ENCODE measurements at regions not wholly inside any gene's neighbourhood (a gene's known extent, or its start where the extent isn't known, plus 50 kb on each side); places are given as distances from the start of the nearest gene placed in this dataset.

DNA sequence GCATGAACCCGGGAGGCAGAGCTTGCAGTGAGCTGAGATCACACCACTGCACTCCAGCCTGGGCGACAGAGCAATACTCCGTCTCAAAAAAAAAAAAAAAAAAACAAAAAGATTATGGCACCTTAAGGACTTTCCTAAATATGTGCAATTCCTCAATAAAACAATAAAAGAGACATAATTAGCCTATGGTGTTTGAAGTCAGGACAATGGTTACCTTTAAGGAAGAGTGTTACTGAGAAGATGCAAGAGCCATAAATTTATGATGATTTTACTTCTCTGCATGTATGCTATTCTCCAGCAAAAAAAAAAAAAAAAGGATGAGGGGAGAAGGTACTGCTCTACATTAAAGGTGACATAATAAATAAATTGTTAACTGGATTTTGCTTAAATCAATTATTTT lies 208.2 kb upstream of the STK17B start:
- ATAC-seq (no peak), DNase-seq (no peak)
- 92 to 100% methylated on average over 3 of the region's 3 CpGs for WGBS, 2 donors
- Histone ChIP-seq H3K27ac (peak overlapping the region in 2 of 10 donors; percentile 16 to 41), H3K4me1 (peaks cover 0 to 34% (median 21%) of the 10 kb centered on the region in 9 donors), H3K9me3 (no peaks in the 10 kb centered on the region), H3K4me3 (no peak overlapping the region), H3K27me3 (no peaks in the 10 kb centered on the region), H3K36me3 (no peaks in the 10 kb centered on the region)
- intact Hi-C loops (cut with DNase I): no loop called here
- TF ChIP-seq, protein P1, sequence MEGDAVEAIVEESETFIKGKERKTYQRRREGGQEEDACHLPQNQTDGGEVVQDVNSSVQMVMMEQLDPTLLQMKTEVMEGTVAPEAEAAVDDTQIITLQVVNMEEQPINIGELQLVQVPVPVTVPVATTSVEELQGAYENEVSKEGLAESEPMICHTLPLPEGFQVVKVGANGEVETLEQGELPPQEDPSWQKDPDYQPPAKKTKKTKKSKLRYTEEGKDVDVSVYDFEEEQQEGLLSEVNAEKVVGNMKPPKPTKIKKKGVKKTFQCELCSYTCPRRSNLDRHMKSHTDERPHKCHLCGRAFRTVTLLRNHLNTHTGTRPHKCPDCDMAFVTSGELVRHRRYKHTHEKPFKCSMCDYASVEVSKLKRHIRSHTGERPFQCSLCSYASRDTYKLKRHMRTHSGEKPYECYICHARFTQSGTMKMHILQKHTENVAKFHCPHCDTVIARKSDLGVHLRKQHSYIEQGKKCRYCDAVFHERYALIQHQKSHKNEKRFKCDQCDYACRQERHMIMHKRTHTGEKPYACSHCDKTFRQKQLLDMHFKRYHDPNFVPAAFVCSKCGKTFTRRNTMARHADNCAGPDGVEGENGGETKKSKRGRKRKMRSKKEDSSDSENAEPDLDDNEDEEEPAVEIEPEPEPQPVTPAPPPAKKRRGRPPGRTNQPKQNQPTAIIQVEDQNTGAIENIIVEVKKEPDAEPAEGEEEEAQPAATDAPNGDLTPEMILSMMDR (IDR thresholded peaks at IDR 0.05): no peak

DNA sequence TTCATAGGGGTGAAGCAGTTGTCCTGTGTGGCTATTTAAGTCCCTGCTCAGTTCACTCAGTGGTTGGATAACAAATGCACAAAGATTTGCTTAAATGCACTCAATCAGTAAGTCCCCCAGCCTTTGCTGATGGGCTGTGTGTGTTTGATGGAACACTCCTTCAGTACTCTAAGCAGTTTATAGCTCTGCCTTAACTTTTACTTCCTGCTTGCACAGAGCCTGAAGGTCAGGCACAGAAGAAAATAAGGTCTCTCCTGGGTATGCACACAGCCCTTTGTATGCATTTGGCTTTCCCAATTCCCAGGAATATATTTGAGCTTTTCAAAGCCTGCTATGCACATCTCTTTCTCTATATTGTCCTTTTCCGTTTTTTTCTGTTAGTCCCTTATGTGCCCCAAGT lies 208.7 kb upstream of the STK17B start:
- peak in 7 of 8 donors; percentile 12 to 76 (median 63) for ATAC-seq
- no peak overlapping the region for H3K4me3 ChIP-seq
- no peak for DNase-seq
- peaks cover 0 to 34% (median 21%) of the 10 kb centered on the region in 9 donors for H3K4me1 ChIP-seq
- H3K27ac ChIP-seq: peak overlapping the region in 3 of 10 donors; percentile 1 to 41 (median 16)
- no peaks in the 10 kb centered on the region for H3K9me3 ChIP-seq
- no peaks in the 10 kb centered on the region for H3K36me3 ChIP-seq
- intact Hi-C loops (cut with DNase I): no loop called here
- TF ChIP-seq, protein P1 (IDR thresholded peaks at IDR 0.05): no peak
- 58 to 69% methylated on average over 1 of the region's 1 CpG for WGBS, 2 donors
- H3K27me3 ChIP-seq: no peaks in the 10 kb centered on the region

DNA sequence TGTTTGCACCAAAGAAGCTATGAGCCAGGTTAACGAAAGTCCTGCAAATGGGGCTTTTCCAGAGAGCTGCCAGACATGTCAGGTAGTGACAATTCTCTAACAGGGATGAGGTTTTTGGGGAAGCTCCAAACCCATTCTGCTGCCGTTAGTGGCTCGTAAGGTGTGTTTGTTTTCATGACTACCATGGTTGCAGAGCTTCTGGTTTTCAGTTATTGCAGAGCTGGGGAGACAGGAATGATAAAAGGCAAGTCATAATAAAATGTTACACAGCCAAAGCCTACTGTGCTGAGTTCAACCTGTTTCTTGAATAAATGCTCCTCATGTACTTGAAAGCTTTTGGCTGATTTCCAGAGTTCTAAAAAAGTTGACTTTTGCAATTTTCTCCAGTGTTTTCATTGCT lies 209.2 kb upstream of the STK17B start:
- ATAC-seq (peak in 5 of 8 donors; percentile 30 to 78 (median 50)), DNase-seq (no peak)
- peak overlapping the region in 4 of 10 donors; percentile 1 to 48 (median 38) for H3K27ac ChIP-seq
- H3K4me1 ChIP-seq: peaks cover 0 to 34% (median 21%) of the 10 kb centered on the region in 9 donors
- H3K27me3 ChIP-seq: no peaks in the 10 kb centered on the region
- TF ChIP-seq, protein P1 (IDR thresholded peaks at IDR 0.05): no peak
- intact Hi-C loops (cut with DNase I): no loop called here
- WGBS, 2 donors: 40 to 46% methylated on average over 3 of the region's 3 CpGs
- H3K36me3 ChIP-seq: no peaks in the 10 kb centered on the region
- no peaks in the 10 kb centered on the region for H3K9me3 ChIP-seq
- no peak overlapping the region for H3K4me3 ChIP-seq

DNA sequence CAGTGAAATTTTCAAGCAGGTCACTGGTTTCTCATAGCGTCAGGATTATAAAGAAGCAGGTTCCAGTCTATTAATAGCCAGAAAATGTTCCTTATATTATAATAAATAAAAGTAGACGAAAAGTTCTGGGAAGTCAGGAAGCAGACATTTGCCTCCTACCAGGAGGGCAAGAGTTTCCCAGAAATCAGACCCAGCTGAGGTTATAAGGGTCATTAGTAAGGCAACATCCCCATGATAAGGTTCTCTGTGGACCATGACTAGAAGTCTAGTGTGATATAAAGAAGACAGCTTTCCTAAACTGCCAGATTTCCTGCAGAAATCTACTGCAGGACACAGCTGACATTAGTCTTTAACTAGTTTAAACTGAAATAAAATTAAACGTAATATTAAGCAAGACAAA lies 210.1 kb upstream of the STK17B start:
- H3K27ac ChIP-seq: peak overlapping the region in 3 of 10 donors; percentile 36 to 48 (median 41)
- no peaks in the 10 kb centered on the region for H3K9me3 ChIP-seq
- TF ChIP-seq, protein P1 (IDR thresholded peaks at IDR 0.05): no peak
- no peak overlapping the region for H3K4me3 ChIP-seq
- ATAC-seq (peak in 2 of 8 donors; percentile 32 to 46), DNase-seq (no peak)
- H3K4me1 ChIP-seq: peaks cover 0 to 34% (median 21%) of the 10 kb centered on the region in 9 donors
- intact Hi-C loops (cut with DNase I): no loop called here
- no peaks in the 10 kb centered on the region for H3K27me3 ChIP-seq
- no peaks in the 10 kb centered on the region for H3K36me3 ChIP-seq
- 52 to 62% methylated on average over 3 of the region's 3 CpGs for WGBS, 2 donors
